ENCODE measurements at regions not wholly inside any gene's neighbourhood (a gene's known extent, or its start where the extent isn't known, plus 50 kb on each side); places are given as distances from the start of the nearest gene placed in this dataset.

DNA sequence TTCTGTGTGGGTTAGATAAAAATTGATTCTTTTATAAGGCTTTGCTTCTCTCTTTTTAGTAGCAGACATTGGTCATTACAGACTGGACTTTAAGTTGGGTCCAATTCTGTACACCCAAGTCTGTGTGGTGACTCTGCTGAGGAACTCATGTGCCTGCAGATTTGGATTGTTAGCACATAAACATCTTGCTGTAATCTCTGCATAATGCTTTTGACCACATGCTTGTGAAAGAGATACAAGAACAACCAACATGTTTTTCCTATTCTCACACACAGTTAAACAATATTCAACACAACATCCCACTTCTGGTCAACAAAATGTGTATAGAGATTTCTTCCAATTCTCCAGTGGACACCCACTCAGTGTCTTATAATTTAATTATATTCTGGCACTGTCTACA lies 270.1 kb downstream of the RDH14 start:
- no peaks in the 10 kb centered on the region for H3K36me3 ChIP-seq (ENCODE audit: low read length)
- TF ChIP-seq, protein P1, sequence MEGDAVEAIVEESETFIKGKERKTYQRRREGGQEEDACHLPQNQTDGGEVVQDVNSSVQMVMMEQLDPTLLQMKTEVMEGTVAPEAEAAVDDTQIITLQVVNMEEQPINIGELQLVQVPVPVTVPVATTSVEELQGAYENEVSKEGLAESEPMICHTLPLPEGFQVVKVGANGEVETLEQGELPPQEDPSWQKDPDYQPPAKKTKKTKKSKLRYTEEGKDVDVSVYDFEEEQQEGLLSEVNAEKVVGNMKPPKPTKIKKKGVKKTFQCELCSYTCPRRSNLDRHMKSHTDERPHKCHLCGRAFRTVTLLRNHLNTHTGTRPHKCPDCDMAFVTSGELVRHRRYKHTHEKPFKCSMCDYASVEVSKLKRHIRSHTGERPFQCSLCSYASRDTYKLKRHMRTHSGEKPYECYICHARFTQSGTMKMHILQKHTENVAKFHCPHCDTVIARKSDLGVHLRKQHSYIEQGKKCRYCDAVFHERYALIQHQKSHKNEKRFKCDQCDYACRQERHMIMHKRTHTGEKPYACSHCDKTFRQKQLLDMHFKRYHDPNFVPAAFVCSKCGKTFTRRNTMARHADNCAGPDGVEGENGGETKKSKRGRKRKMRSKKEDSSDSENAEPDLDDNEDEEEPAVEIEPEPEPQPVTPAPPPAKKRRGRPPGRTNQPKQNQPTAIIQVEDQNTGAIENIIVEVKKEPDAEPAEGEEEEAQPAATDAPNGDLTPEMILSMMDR (IDR thresholded peaks at IDR 0.05; ENCODE audit: insufficient read depth, low read length, poor library complexity, severe bottlenecking): no peak
- no peak for TF ChIP-seq EZH2phosphoT487 (conservative IDR thresholded peaks at IDR 0.05; ENCODE audit: low read length)
- no peaks in the 10 kb centered on the region for H4K20me1 ChIP-seq (ENCODE audit: low read depth, low read length)
- no peaks in the 10 kb centered on the region for H3K9me2 ChIP-seq (replicated peaks; ENCODE audit: insufficient read depth, low read length)
- no peak overlapping the region for H3K27ac ChIP-seq (ENCODE audit: low read depth, low read length)
- H2AFZ ChIP-seq (ENCODE audit: low read depth, low read length, severe bottlenecking): no peak overlapping the region
- H3K9ac ChIP-seq (ENCODE audit: low read length): no peak overlapping the region
- H3K9me3 ChIP-seq (ENCODE audit: insufficient read depth, low read length): no peaks in the 10 kb centered on the region
- H3K4me3 ChIP-seq (ENCODE audit: insufficient read depth, low read length, poor library complexity, severe bottlenecking): no peak overlapping the region
- H3K27me3 ChIP-seq (ENCODE audit: low read length): no peaks in the 10 kb centered on the region
- H3K79me2 ChIP-seq (ENCODE audit: insufficient read depth, low read length): no peaks in the 10 kb centered on the region
- no peaks in the 10 kb centered on the region; the same call in 1 of the 2 replicates for H3F3A ChIP-seq (ENCODE audit: insufficient read depth)
- no peak overlapping the region for H3K4me2 ChIP-seq (ENCODE audit: low read depth, low read length, poor library complexity, severe bottlenecking)

DNA sequence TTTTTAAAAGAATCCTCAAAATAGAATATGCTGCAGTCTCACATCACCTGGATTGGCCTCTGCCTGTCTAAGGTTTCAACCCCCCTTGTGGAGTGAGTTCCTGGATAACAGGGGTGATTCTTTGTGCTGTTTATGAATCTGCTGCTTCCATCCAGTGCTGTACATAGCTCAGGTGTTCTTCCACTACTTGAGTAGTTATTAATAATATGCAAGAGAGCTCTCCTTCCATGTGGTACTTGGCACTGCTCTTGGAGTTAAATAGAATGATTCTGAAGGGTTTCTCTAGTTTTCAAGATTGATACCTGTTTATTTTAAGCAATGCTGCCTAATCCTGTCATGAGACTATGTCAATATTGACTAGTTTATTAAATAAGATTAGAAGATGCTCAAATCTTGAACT lies 273.6 kb downstream of the RDH14 start:
- Histone ChIP-seq H3K36me3 (ENCODE audit: low read length) (no peaks in the 10 kb centered on the region), H4K20me1 (ENCODE audit: low read depth, low read length) (no peaks in the 10 kb centered on the region), H3K4me3 (ENCODE audit: insufficient read depth, low read length, poor library complexity, severe bottlenecking) (no peak overlapping the region), H2AFZ (ENCODE audit: low read depth, low read length, severe bottlenecking) (no peak overlapping the region), H3K9me3 (ENCODE audit: insufficient read depth, low read length) (no peaks in the 10 kb centered on the region), H3K27ac (ENCODE audit: low read depth, low read length) (no peak overlapping the region), H3K4me2 (ENCODE audit: low read depth, low read length, poor library complexity, severe bottlenecking) (no peak overlapping the region), H3K9me2 (replicated peaks; ENCODE audit: insufficient read depth, low read length) (no peaks in the 10 kb centered on the region), H3F3A (ENCODE audit: insufficient read depth) (no peaks in the 10 kb centered on the region), H3K9ac (ENCODE audit: low read length) (no peak overlapping the region), H3K27me3 (ENCODE audit: low read length) (no peaks in the 10 kb centered on the region), H3K79me2 (ENCODE audit: insufficient read depth, low read length) (no peaks in the 10 kb centered on the region)
- TF ChIP-seq, protein P1 (IDR thresholded peaks at IDR 0.05; ENCODE audit: insufficient read depth, low read length, poor library complexity, severe bottlenecking): no peak
- no peak for TF ChIP-seq EZH2phosphoT487 (conservative IDR thresholded peaks at IDR 0.05; ENCODE audit: low read length)

DNA sequence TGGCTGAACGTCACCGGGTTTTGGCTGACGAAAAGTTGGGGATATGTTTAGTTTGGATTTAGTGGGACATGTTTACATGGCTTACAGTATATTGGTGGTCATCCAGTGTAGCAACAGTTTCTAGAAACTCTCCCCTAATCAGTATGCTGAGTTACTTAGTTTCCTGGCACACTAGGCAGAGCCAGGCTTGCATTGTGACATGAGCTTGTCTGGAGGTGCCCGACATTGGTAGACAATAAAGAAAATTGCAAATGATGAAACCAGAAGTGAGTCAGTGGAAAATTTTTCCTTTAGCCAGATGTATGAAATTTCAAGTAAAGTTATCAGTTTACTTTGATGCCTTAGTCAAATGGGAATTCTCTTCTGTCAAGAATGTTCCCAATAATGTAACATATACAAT lies 276.1 kb downstream of the RDH14 start:
- H4K20me1 ChIP-seq (ENCODE audit: low read depth, low read length): no peaks in the 10 kb centered on the region
- H3K9me2 ChIP-seq (replicated peaks; ENCODE audit: insufficient read depth, low read length): no peaks in the 10 kb centered on the region
- TF ChIP-seq, protein P1 (IDR thresholded peaks at IDR 0.05; ENCODE audit: insufficient read depth, low read length, poor library complexity, severe bottlenecking): no peak
- TF ChIP-seq EZH2phosphoT487 (conservative IDR thresholded peaks at IDR 0.05; ENCODE audit: low read length): no peak
- H3K27ac ChIP-seq (ENCODE audit: low read depth, low read length): no peak overlapping the region
- no peak overlapping the region for H3K4me3 ChIP-seq (ENCODE audit: insufficient read depth, low read length, poor library complexity, severe bottlenecking)
- no peaks in the 10 kb centered on the region for H3K9me3 ChIP-seq (ENCODE audit: insufficient read depth, low read length)
- H3K27me3 ChIP-seq (ENCODE audit: low read length): no peaks in the 10 kb centered on the region
- no peaks in the 10 kb centered on the region for H3F3A ChIP-seq (ENCODE audit: insufficient read depth)
- H3K4me2 ChIP-seq (ENCODE audit: low read depth, low read length, poor library complexity, severe bottlenecking): no peak overlapping the region
- H3K36me3 ChIP-seq (ENCODE audit: low read length): no peaks in the 10 kb centered on the region
- no peak overlapping the region for H3K9ac ChIP-seq (ENCODE audit: low read length)
- H3K79me2 ChIP-seq (ENCODE audit: insufficient read depth, low read length): no peaks in the 10 kb centered on the region
- no peak overlapping the region for H2AFZ ChIP-seq (ENCODE audit: low read depth, low read length, severe bottlenecking)
